AG09309 (cell line): ENCODE measurements at regions not wholly inside any gene's neighbourhood (a gene's known extent, or its start where the extent isn't known, plus 50 kb on each side); places are given as distances from the start of the nearest gene placed in this dataset.

Experiments used
- DNase-seq: peaks from one replicate; pipeline ENCODE4 v3.0.0-alpha.2; 2010; ENCODE audit warnings: low read depth
- H3K4me3 ChIP-seq: 2 replicates; pipeline ENCODE4 v1.5.1; 2011; ENCODE audit warnings: mild to moderate bottlenecking, low read depth, low read length, moderate library complexity; ENCODE audit not compliant: control insufficient read depth
- CTCF ChIP-seq: IDR thresholded peaks from 2 replicates; pipeline ENCODE4 v1.5.1; 2011; ENCODE audit warnings: mild to moderate bottlenecking, low read depth, low read length, inconsistent platforms; ENCODE audit not compliant: insufficient read depth, control insufficient read depth; ENCODE audit errors: missing control alignments

GRCh38 chr12:96132819-96133218 lies 61.4 kb upstream of the ELK3 start:
- no peak overlapping the region for H3K4me3 ChIP-seq
- no peak for DNase-seq
- TF ChIP-seq CTCF, result no peak

- no peak overlapping the region for H3K4me3 ChIP-seq
- no peak for TF ChIP-seq CTCF
- no peak for DNase-seq
These were observed 60.0 kb upstream of the ELK3 start for GRCh38 chr12:96134200-96134599.

DNA sequence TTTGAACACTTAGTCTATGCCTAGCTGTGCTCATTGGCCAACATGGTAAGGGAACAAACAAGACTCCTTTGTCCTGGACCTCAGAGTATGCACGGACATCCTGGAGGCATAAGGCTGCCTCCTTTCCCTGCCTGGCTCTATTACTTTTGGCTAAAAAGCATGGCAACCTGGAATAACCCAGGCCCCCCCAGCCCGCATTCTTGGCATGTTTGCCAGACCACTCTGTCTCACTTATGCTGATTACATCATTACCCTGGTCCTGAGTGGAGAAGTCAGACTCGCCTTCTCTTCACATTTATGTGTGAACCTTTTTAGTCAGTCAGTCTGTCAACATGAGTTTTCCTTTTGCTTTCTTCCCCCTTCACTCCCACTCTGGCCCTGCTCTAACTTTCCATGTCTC lies 58.0 kb upstream of the ELK3 start:
- DNase-seq, result peak; percentile 44
- no peak for TF ChIP-seq CTCF
- no peak overlapping the region for H3K4me3 ChIP-seq

DNA sequence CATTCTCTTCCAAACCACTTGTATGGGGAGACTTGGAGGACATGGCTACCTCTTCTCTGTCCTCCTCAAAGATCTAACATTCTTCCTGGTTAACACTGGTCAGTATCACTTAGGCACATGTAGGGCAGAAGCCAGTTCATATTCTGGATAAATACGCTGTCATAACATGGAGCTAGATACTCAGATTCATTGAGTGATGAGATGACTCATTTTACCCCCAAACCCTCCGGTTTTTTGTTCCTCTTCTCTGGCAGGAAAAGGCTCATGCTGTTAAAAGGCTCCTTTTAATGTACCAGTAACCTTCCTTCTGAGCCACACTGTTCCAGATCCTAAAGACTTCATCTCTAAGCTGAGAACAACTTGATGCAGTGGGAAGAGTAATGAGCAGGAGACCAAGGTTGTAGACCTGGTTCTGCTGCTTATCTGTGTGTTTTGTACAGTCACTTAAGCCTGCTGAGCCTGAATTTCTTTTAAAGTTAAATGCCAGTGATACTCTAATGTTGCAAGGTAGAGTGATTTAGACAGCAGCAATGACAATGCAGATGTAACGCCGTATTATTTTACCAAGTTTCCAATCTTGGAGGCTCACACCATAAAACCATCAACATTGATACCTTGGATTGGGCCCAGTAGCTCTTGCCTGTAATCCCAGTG lies 57.3 kb upstream of the ELK3 start:
- no peak for TF ChIP-seq CTCF
- no peak for DNase-seq
- no peak overlapping the region for H3K4me3 ChIP-seq

- no peak for TF ChIP-seq CTCF
- peak; percentile 48 for DNase-seq
- H3K4me3 ChIP-seq, result no peak overlapping the region
These were observed 54.0 kb upstream of the ELK3 start for GRCh38 chr12:96140174-96140573.

DNA sequence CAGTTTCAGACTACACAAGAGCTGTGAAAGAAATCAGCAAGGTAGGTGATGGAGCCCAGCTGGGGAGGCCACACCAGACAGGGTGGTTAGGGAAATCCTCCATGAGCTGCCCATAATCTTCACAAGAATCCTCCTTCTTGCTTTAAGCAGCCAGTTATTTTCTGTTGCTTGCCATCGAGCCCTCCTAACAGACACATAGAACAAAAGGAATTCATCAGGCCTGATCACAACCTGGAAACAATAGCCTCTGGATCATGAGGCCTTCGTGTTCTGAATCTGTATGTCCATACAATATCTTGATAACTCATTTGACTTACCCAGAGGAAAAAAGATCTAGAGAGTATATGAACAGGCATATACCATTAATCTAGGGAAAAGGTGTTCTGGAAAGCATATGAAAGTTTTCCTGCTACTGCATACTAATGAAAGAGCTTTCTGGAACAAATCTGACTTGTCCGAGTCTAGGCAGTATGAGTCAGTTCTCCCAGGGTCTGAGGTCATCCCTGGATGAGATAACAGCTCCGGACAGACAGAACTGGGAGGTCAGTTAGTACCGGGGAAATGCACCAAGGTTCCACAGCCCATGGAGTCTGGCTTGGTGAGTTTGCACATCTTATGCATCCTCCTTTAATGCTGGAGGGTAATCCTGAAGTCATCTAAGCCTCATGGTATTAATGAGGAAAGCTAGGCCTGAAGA lies 52.8 kb upstream of the ELK3 start:
- no peak overlapping the region for H3K4me3 ChIP-seq
- no peak for TF ChIP-seq CTCF
- no peak for DNase-seq

DNA sequence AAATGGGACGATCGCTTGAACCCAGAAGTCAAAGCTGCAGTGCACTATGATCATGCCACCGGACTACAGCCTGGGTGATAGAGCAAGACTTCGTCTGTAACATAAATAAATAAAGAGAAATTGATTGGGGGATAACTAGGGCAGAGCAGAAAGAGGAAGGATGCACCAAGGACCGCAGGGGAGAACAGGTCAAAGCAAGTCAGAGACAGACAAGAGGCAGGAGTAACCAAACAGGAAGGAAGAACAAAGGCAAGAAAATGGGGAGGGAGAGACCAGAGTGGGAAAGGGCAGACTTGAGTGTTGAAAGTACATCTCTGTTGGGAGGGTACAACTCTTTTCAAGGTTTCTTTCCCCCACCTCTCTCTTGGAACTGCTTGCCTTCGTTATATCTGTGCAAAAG lies 50.8 kb upstream of the ELK3 start:
- H3K4me3 ChIP-seq, result no peak overlapping the region
- no peak for DNase-seq
- TF ChIP-seq CTCF, result no peak
